A549 (cell line): ENCODE measurements at regions not wholly inside any gene's neighbourhood (a gene's known extent, or its start where the extent isn't known, plus 50 kb on each side); places are given as distances from the start of the nearest gene placed in this dataset.

Experiments
- ATAC-seq, 2 experiments: fragments of 200-7000 bp in 1 of 2; fragments of >200 bp in 1 of 2; cut with Nextera tagmentation in 1 of 2; cut with Tn5 transposase in 1 of 2; 3 replicates each; pipeline versions ENCODE4 v1.8.0 to v1.9.1; 2018 to 2020; ENCODE audit warnings: mild to moderate bottlenecking in 1 of 2, moderate library complexity in 1 of 2
- CTCF ChIA-PET: fragments of 300-600 bp; sonication (Branson Sonifier 250); formaldehyde crosslinking; extraction: SDS; loops from one replicate; lab custom pipeline; 2021; ENCODE audit warnings: antibody characterized with exemption, inconsistent platforms; lab: Yijun Ruan, JAX
- POLR2A ChIA-PET: fragments of 350-600 bp; formaldehyde crosslinking; extraction: SDS; loops from one replicate; lab custom pipeline; 2021; ENCODE audit warnings: antibody characterized with exemption, inconsistent platforms; lab: Yijun Ruan, JAX
- DNase-seq, 2 experiments: peaks; one replicate each; pipeline versions ENCODE4 v3.0.0 to v3.0.0-alpha.2; 2011 to 2016; ENCODE audit warnings: low read depth in 1 of 2, low spot score in 1 of 2
- FAIRE-seq: peaks from 2 replicates; lab custom pipeline; 2011; peaks lifted over from hg19 to GRCh38; lab: Jason Lieb, UNC
- H3K27ac ChIP-seq, 2 experiments: fragments of >200 bp; sonication (Bioruptor Twin); formaldehyde crosslinking; 3 replicates each; pipeline ENCODE4 v1.5.1; 2016 to 2017
- H3K4me1 ChIP-seq: fragments of >200 bp; sonication (Bioruptor Twin); formaldehyde crosslinking; 3 replicates; pipeline ENCODE4 v1.6.1; 2016
- H3K4me2 ChIP-seq: fragments of >200 bp; sonication (Bioruptor Twin); formaldehyde crosslinking; 3 replicates; pipeline ENCODE4 v1.6.1; 2016
- H3K4me3 ChIP-seq: fragments of >200 bp; sonication (Bioruptor Twin); formaldehyde crosslinking; 3 replicates; pipeline ENCODE4 v1.5.1; 2016
- H3K9me3 ChIP-seq: fragments of >200 bp; sonication (Bioruptor Twin); formaldehyde crosslinking; 3 replicates; pipeline ENCODE4 v1.6.1; 2016
- CEBPB ChIP-seq, 2 experiments: fragments of >200 bp in 1 of 2; sonication (Bioruptor Twin) in 1 of 2; formaldehyde crosslinking in 1 of 2; IDR thresholded peaks; 2 replicates each; pipeline ENCODE4 v1.6.1; 2012 to 2016
- CHD4 ChIP-seq: fragments of 200-600 bp; sonication (generic); IDR thresholded peaks from 2 replicates; pipeline ENCODE4 v1.6.1; 2016; ENCODE audit warnings: antibody characterized with exemption, mild to moderate bottlenecking, borderline replicate concordance
- EP300 ChIP-seq, 2 experiments: fragments of >200 bp; sonication (Bioruptor Twin); formaldehyde crosslinking; IDR thresholded peaks; 2 replicates in 1 of 2; 3 replicates in 1 of 2; pipeline ENCODE4 v1.6.1; 2016 to 2017
- ESRRA ChIP-seq: fragments of 150-350 bp; IDR thresholded peaks from 2 replicates; pipeline ENCODE4 v1.6.1; 2014; ENCODE audit warnings: mild to moderate bottlenecking, low read length, borderline replicate concordance
- FOSB ChIP-seq: fragments of 250-450 bp; sonication (Bioruptor Pico); IDR thresholded peaks from 2 replicates; pipeline ENCODE4 v1.5.0; 2020; ENCODE audit warnings: mild to moderate bottlenecking, moderate library complexity
- FOSL2 ChIP-seq, 2 experiments: fragments of 450-650 bp in 1 of 2; fragments of >200 bp in 1 of 2; sonication (Bioruptor Twin) in 1 of 2; formaldehyde crosslinking; IDR thresholded peaks; 2 replicates each; pipeline versions ENCODE4 v1.5.0 to v1.6.1; 2016 to 2020; ENCODE audit warnings: mild to moderate bottlenecking in 1 of 2, moderate library complexity in 1 of 2
- FOXS1 ChIP-seq: fragments of 250-450 bp; sonication (Bioruptor Pico); IDR thresholded peaks from 2 replicates; pipeline ENCODE4 v1.5.0; 2020; ENCODE audit warnings: mild to moderate bottlenecking, moderate library complexity
- HEYL ChIP-seq: fragments of 250-450 bp; sonication (Bioruptor Pico); IDR thresholded peaks from 2 replicates; pipeline ENCODE4 v1.8.0; 2021; ENCODE audit warnings: mild to moderate bottlenecking, moderate library complexity
- HOXA7 ChIP-seq: fragments of 250-450 bp; sonication (Bioruptor Pico); IDR thresholded peaks from 2 replicates; pipeline ENCODE4 v1.5.0; 2020; ENCODE audit warnings: mild to moderate bottlenecking, moderate library complexity
- HOXB13 ChIP-seq: fragments of 250-450 bp; sonication (Bioruptor Pico); IDR thresholded peaks from 2 replicates; pipeline ENCODE4 v1.5.0; 2020; ENCODE audit warnings: low read depth, mild to moderate bottlenecking, moderate library complexity
- JUNB ChIP-seq: fragments of >200 bp; sonication (Bioruptor Twin); formaldehyde crosslinking; IDR thresholded peaks from 2 replicates; pipeline ENCODE4 v1.6.1; 2016
- KDM1A ChIP-seq: fragments of 200-600 bp; sonication (generic); IDR thresholded peaks from 2 replicates; pipeline ENCODE4 v1.6.1; 2016; ENCODE audit warnings: low read depth, mild to moderate bottlenecking
- KDM5A ChIP-seq: fragments of 200-600 bp; sonication (generic); IDR thresholded peaks from 2 replicates; pipeline ENCODE4 v1.6.1; 2016; ENCODE audit warnings: antibody characterized with exemption, mild to moderate bottlenecking
- MAFK ChIP-seq: fragments of 450-650 bp; IDR thresholded peaks from 2 replicates; pipeline ENCODE4 v1.6.1; 2014; ENCODE audit not compliant: partially characterized antibody
- NFE2L2 ChIP-seq: fragments of 150-350 bp; conservative IDR thresholded peaks from 2 replicates; pipeline ENCODE4 v1.6.1; 2014; ENCODE audit warnings: low read length
- NPAS2 ChIP-seq: fragments of 250-450 bp; sonication (Bioruptor Pico); IDR thresholded peaks from 2 replicates; pipeline ENCODE4 v1.8.0; 2022; ENCODE audit warnings: mild to moderate bottlenecking, moderate library complexity, borderline replicate concordance
- NR3C1 ChIP-seq: fragments of >200 bp; sonication (Bioruptor Twin); formaldehyde crosslinking; IDR thresholded peaks from 3 replicates; pipeline ENCODE4 v1.6.1; 2017
- POLR2AphosphoS2 ChIP-seq: conservative IDR thresholded peaks from 2 replicates; pipeline ENCODE4 v1.6.1; 2012; ENCODE audit warnings: low read length, improper control_type of control experiment, inconsistent platforms
- SMC3 ChIP-seq: fragments of >200 bp; sonication (Bioruptor Twin); formaldehyde crosslinking; IDR thresholded peaks from 3 replicates; pipeline ENCODE4 v1.6.1; 2018; ENCODE audit warnings: inconsistent platforms
- ZC3H11A ChIP-seq: fragments of 450-650 bp; IDR thresholded peaks from 2 replicates; pipeline ENCODE4 v1.6.1; 2014; ENCODE audit warnings: antibody characterized with exemption, mild to moderate bottlenecking
- ZFP36 ChIP-seq: fragments of 450-650 bp; IDR thresholded peaks from 2 replicates; pipeline ENCODE4 v1.6.1; 2014; ENCODE audit warnings: borderline replicate concordance; ENCODE audit not compliant: partially characterized antibody
- ZNF302 ChIP-seq: fragments of 250-450 bp; sonication (Bioruptor Pico); IDR thresholded peaks from 2 replicates; pipeline ENCODE4 v1.9.0; 2021; ENCODE audit warnings: inconsistent platforms, mild to moderate bottlenecking, moderate library complexity
- WGBS: methylation state at CpG from one replicate; pipeline ENCODE4 v1.1.6; 2017; ENCODE audit errors: missing lambda C conversion rate; 5-methylcytosine and 5-hydroxymethylcytosine counted together

GRCh38 chr4:81757691-81758090 lies 286.0 kb upstream of the RASGEF1B start:
- ChIA-PET CTCF (no interaction called here), POLR2A (no interaction called here)

DNA sequence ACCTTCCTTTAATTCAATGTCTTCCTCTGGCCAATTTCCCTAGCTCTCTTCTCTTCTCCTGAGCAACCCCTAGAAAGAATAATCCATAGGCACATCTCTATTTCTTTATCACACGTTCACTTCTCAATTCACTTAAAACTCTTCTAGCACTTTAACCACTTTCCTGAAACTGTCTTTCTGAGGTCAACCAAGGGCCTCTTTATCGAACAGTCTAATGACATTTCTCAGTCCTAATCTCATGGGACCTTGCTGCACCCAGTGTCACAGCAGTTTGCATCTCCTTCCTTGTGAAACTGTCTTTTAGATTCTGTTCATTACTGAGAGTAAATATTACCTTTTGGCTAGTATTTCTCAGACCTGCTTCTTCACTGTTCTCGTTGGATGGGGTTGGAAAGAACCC lies 285.3 kb upstream of the RASGEF1B start:
- WGBS = 4% methylated on average over 3 of the region's 3 CpGs
- H3K9me3 ChIP-seq = no peaks in the 10 kb centered on the region
- no peak overlapping the region for H3K27ac ChIP-seq
- DNase-seq (no peak), ATAC-seq (no peak), FAIRE-seq (no peak)
- no peak overlapping the region for H3K4me2 ChIP-seq
- ChIA-PET POLR2A (no interaction called here), CTCF (no interaction called here)
- TF ChIP-seq HEYL (CRISPR knock-in tag) (no peak), MAFK (no peak), NPAS2 (CRISPR knock-in tag) (no peak)
- no peaks in the 10 kb centered on the region for H3K4me1 ChIP-seq
- H3K4me3 ChIP-seq = no peak overlapping the region

More at GRCh38 chr4:81757691-81758090, 286.0 kb upstream of the RASGEF1B start:
- 38% methylated on average over 2 of the region's 2 CpGs for WGBS
- Histone ChIP-seq H3K4me2 (no peak overlapping the region), H3K4me3 (no peak overlapping the region), H3K4me1 (no peaks in the 10 kb centered on the region), H3K27ac (no peak overlapping the region), H3K9me3 (no peaks in the 10 kb centered on the region)
- FAIRE-seq (no peak), DNase-seq (no peak), ATAC-seq (no peak)
- no peak for TF ChIP-seq POLR2AphosphoS2
- TF ChIP-seq FOSL2 (IDR thresholded peaks at IDR 0.05) = no peak
- no peak for TF ChIP-seq FOSL2 (CRISPR knock-in tag; IDR thresholded peaks at IDR 0.05)
- no peak for TF ChIP-seq ZFP36
- TF ChIP-seq HOXA7 (CRISPR knock-in tag) = no peak
- TF ChIP-seq CHD4 = no peak
- no peak for TF ChIP-seq NPAS2 (CRISPR knock-in tag)
- TF ChIP-seq NR3C1 = no peak
- TF ChIP-seq FOSB (CRISPR knock-in tag) = no peak
- TF ChIP-seq NFE2L2 = no peak
- TF ChIP-seq EP300 (IDR thresholded peaks at IDR 0.05) = no peak
- TF ChIP-seq JUNB = no peak
- no peak for TF ChIP-seq ZC3H11A

GRCh38 chr4:81756042-81756441 lies 284.3 kb upstream of the RASGEF1B start:
- no peak for ATAC-seq
- 2% methylated on average over 2 of the region's 2 CpGs for WGBS
- no peak overlapping the region for H3K4me2 ChIP-seq
- no peak for DNase-seq
- FAIRE-seq = no peak
- H3K9me3 ChIP-seq = no peaks in the 10 kb centered on the region
- POLR2A ChIA-PET = no interaction called here
- TF ChIP-seq KDM1A (no peak), CEBPB (IDR thresholded peaks at IDR 0.05) (no peak), FOXS1 (no peak), ZNF302 (no peak), SMC3 (no peak), HOXB13 (no peak)
- no peak overlapping the region for H3K27ac ChIP-seq
- H3K4me1 ChIP-seq = no peaks in the 10 kb centered on the region
- CTCF ChIA-PET = no interaction called here
- no peak overlapping the region for H3K4me3 ChIP-seq

GRCh38 chr4:81754169-81754568 lies 282.5 kb upstream of the RASGEF1B start:
- Histone ChIP-seq H3K27ac (no peak overlapping the region), H3K4me1 (no peaks in the 10 kb centered on the region), H3K4me3 (no peak overlapping the region), H3K4me2 (no peak overlapping the region), H3K9me3 (no peaks in the 10 kb centered on the region)
- TF ChIP-seq CEBPB (IDR thresholded peaks at IDR 0.05) (no peak), KDM5A (no peak), ESRRA (no peak)
- DNase-seq = no peak
- WGBS = 20% methylated on average over 4 of the region's 4 CpGs
- ChIA-PET CTCF (no interaction called here), POLR2A (no interaction called here)
- no peak for ATAC-seq
- no peak for FAIRE-seq
